SH-SY5Y (cell line): ENCODE measurements at regions not wholly inside any gene's neighbourhood (a gene's known extent, or its start where the extent isn't known, plus 50 kb on each side); places are given as distances from the start of the nearest gene placed in this dataset.

Experiments used
- GATA2 ChIP-seq: IDR thresholded peaks from 2 replicates; pipeline ENCODE4 v1.6.1; 2011; ENCODE audit warnings: mild to moderate bottlenecking, low read depth, low read length
- GATA3 ChIP-seq: IDR thresholded peaks from 2 replicates; pipeline ENCODE4 v1.6.1; 2011; ENCODE audit warnings: low read depth, mild to moderate bottlenecking, low read length, moderate library complexity

DNA sequence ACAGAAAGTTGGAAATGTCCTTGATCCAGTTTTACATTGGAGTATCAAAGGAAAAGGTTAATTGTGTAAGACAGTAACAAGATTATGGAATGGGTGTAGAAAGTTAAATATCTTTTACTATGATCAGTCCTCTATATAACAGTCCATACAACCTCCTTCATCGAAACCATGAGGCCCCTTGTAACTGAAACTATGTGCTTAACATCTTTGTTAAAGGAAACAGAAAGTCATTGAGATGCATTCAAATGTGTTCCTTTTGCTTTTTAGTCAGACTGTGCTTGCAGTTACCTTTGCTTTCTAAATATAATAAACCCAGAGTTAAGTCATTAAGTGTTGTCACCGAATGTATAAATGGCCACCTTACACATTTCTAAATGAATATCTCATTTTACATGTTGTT is 1298.5 kb downstream of the ROBO2 start:
- TF ChIP-seq GATA3, result no peak
- no peak for TF ChIP-seq GATA2

DNA sequence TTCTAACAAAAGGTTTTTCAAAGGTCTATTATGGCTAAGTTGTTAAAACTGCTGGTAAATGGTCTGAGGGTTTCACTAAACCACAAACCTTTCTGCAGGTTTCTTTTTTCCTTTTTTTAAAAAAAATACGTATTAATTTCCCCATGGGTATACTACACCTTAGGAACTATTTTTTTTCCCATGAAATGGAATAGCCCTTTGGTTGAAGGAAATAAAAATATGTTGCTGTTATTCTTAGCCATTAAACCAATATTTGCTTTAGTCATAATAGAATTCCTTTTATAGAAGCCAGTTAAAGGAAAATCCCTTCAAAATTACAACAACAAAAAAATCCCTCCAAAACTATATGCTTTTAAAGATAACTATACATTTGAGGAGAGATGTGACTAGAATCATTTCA is 1303.3 kb downstream of the ROBO2 start:
- no peak for TF ChIP-seq GATA3
- TF ChIP-seq GATA2, result no peak

DNA sequence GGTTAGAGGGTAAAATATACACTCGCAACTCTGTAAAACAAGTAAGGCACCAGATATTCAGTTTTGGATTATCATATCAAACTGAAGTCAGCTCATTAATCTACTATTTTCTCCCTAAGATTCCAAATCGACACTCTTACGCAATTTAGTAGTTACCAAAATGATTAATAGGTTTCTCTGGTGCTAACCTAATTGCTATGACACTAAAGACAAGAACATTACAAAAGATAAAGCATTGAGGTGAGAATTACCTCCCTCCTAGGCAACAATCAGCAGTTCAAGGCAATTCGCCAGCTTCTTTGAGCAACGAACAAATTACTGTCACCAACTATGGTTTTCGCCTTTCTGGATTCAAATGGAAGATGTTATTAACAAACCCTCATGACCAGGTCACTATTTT is 1305.0 kb downstream of the ROBO2 start:
- TF ChIP-seq GATA2 (no peak), GATA3 (no peak)

DNA sequence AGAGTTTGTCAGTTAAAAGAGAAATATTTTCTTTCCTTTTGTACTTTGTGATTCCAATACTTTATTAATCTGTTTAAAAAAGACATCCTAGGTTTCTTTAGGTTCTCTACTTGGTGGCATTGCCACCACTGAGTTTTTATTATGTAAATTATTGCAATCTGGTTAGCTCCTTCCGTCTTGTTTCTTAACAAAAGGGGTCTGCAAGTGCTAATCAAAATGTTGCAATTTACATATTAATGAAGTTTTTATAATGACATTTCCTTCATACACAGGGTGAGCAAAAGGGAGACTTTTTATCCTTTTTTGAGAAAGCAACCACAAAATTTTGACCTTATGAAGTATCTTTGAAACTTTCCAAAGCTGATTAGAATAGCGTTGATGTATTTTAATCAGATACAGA is 1307.3 kb downstream of the ROBO2 start:
- TF ChIP-seq GATA2, result no peak
- no peak for TF ChIP-seq GATA3

DNA sequence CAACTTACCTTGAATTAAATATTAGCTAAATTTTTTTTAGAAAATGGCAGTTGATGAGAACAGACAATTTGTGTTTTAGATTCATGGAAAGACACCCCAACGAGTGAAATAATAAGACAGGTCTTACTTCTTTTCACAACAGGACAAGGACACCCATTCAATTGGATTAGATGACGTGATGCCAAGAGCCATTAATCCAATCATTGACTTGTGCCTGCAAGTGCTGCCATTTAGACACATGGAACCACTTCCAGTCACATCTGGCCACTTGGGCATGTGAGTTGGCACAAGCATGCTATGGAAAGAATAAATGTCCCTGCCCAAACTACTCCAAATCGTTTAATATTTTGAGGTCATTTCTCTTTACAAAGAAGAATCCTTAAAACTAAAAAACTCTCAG is 1308.8 kb downstream of the ROBO2 start:
- no peak for TF ChIP-seq GATA3
- TF ChIP-seq GATA2, result no peak

DNA sequence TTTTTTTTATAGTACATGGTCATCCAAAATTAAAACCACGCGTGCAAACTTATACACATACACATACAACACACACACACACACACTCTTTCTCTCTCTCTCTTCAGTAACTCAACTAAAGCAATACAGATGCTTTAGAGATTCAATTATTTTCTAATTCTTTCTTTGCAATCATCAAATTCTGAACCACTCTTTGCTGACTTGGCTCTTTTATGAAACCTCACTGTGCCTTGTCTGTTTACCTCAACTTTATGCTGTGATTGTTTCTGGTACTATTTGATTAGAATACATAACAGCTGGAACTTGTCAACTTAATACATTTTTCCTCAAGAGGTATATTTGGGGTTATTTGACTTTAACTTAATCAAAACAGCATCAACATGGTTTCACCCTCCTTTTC is 1309.7 kb downstream of the ROBO2 start:
- TF ChIP-seq GATA3 (no peak), GATA2 (no peak)

DNA sequence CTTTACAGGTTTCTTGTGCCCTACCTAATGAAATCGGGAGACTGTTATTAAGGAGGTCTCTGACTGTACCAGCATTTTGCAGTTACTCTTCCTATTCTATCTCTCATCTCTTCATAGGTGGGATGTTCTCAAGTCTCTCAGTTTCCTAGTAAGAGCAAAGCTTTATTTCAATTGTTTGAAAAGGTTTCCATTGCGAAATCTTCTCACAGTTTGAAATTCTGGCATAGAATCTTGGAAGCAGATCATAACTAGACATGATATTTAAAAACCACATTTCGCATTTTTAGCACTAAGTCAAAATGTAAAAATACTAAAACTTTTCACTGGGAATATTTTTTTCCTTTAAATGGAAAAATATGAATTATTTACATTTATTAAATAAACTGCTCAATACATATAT is 1311.4 kb downstream of the ROBO2 start:
- TF ChIP-seq GATA2, result no peak
- no peak for TF ChIP-seq GATA3

DNA sequence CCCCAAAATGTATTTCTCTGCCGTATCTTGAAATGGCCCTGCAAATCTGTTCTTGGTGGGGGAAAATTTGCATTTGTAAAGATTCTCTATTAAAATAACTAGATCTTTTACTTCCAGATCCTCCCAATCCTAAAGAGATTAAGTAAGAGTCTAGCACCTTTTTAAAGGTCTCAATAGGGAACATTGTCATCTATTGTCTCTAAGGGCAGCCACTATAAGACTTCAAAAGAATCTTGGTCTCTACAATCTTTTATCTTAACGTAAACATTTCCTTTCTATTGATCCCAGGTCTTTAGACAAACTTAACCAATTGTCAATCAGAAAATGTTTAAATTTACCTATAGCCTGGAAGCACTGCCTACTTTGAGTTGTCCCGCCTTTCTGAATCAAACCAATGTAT is 1313.3 kb downstream of the ROBO2 start:
- no peak for TF ChIP-seq GATA3
- TF ChIP-seq GATA2, result no peak

DNA sequence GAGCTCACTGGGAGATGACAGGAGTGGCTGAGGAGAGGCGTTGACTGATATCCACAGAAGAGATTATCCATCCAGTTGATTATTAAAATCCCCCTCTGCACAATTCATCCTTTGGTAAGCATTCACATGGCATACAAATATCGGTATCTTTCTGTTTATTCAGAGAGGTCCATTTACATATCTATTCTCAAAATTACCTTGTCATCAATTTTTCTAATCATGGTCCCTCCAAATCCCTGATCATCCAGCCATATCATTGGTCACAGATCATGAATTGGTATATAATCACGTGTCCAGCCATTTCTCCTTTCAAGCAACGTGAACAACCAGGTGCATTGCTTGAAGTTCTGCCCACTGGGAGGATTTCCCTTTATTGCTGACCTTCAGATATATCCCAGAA is 1321.0 kb downstream of the ROBO2 start:
- TF ChIP-seq GATA2, result no peak
- TF ChIP-seq GATA3, result no peak

DNA sequence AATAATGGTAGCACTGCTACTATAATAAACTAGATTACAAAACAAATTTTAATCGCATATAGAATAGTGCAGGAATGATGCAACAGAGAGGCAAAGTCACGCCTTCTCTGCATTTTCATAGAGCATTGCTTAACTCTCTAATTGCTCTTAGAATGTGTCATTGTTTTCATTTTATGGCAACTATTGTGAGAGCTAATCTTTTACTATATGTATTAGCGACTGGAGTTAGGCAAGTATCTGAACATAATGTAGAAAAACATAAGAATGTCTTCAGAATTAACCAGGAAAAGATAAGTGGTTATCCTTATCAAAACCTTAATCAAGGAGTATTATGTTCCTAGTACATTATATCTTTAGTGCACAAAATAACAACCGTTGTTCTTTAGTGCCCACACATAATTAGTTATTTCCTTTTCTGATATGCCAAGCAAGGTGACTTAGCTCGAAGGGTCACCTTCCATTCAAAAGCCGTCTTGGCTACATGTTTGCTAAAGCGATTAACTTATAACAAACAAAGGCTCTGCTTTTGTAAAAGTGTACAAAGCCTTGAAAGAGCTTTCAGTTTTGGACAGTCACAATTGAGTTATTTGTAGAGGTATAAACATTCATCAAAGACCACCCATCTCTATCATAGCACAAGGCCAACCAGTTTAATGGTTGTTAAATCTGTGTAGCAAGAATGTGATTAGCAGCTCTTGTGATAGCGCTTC is 1328.9 kb downstream of the ROBO2 start:
- TF ChIP-seq GATA2, result no peak

DNA sequence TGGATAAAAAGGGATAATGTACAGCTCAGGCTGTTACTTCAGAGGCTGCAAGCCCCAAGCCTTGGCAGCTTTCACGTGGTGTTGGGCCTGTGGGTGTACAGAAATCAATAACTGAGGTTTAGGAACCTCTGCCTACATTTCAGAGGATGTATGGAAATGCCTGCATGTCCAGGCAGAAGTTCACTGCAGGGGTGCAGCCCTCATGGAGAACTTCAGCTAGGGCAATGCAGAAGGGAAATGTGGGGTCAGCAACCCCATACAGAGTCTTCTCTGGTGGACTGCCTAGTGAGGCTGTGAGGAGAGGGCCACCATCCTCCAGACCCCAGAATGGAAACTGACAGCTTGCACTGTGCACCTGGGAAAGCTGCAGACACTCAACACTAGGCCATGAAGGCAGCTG is 1350.3 kb downstream of the ROBO2 start:
- TF ChIP-seq GATA3, result no peak
- TF ChIP-seq GATA2, result no peak

DNA sequence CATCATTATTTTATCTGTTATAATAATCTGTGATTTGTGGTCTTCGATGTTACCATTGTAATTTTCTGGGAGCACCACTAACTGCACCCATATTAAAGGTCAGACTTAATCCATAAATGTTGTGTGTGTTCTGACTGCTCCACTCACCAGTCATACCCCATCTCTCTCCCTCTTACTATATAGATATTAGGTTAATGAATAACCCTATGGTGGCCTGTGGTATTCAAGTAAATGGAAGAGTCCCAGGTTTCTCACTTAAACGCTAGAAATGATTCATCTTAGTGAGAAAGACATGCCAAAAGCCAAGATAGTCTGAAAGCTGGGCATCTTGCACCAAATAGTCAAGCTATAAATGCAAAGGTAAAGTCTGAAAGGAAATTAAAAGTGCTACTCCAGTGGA is 1358.5 kb downstream of the ROBO2 start:
- TF ChIP-seq GATA2 (no peak), GATA3 (no peak)

DNA sequence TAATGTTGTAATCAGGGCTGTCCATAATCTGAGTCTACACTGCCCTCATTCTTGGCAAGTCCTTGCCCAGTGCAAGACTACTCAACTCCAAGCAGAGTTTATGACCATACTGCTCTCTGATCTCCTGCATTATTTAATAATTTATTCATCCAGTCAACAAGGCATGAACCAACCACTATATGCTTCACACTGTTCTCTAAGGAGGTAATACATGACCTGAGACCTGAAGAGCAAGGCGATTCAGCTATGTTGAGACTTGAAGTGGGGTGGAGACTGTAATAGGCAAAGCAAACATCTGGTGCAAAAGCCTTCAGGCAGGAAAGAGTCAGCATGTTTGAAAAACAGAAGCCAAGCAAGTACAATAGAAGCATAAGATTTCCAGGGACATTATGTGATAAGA is 1362.8 kb downstream of the ROBO2 start:
- no peak for TF ChIP-seq GATA2
- TF ChIP-seq GATA3, result no peak

DNA sequence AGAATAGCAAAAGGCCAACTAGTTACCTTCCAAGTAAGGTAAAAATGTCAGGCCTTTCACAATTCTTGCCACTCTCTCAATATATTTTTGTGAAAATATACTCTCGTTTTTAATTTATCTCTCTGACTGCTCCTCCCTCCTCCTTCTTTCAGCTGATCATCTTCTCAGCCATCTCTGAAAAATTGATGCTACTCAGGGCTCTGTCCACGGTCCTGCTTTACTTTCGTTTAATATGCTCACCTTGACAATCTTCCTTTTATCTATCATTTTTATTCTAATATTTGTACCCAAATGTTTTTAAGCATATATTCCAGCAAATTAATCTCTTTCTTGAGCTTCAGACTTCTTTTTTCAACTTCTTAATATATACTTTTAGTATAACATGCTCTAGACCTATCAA is 1362.1 kb downstream of the ROBO1 start:
- TF ChIP-seq GATA2 (no peak), GATA3 (no peak)

DNA sequence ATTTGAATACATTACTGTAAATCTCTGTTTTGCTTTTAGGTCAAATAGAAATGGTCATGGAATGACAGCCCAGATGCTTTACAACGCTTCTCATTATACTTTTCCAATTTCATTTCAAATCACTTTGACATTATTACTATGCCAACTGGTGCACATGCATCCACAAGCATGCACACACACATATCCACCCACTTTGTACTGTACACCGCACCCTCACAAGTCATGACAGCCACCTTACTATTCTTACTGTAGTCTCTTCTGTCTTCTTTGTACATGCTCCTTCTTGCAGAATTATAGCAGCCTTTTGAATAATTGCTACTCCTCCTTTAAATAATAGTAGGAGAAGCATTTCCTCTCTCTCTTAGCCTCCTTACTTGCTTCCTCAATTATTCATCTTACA is 1361.4 kb downstream of the ROBO1 start:
- no peak for TF ChIP-seq GATA2
- no peak for TF ChIP-seq GATA3

DNA sequence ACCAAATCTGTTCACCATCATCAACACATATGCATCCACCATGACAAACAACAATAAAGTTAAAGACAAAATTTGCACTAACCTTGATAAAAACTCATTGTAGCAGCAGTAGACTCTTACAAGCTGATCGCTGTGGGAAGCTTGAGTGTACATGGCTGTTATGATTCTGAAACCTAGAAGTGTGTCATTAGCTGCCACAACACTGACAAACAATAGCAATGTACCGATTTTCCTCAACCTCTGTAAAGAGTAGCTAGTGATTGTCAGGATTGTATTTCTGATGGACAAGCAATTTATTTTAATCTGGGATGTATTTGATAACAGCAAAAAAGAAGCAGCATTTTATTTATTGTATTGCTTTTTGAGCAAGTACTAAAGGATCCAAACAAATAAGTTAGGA is 1357.7 kb downstream of the ROBO1 start:
- TF ChIP-seq GATA3, result no peak
- TF ChIP-seq GATA2, result no peak
